Right lobe of liver (tissue), 4 donors: ENCODE measurements at regions not wholly inside any gene's neighbourhood (a gene's known extent, or its start where the extent isn't known, plus 50 kb on each side); places are given as distances from the start of the nearest gene placed in this dataset.

ENCODE experiments used
- CTCF ChIP-seq, 4 donors: fragments of 200-600 bp in 3 of 4; fragments of 450-650 bp in 1 of 4; IDR thresholded peaks; one replicate each; pipeline versions ENCODE4 v1.5.1 to v1.8.0; 2016 to 2022; ENCODE audit warnings: antibody characterized with exemption in 4 of 4, mild to moderate bottlenecking in 2 of 4
- POLR2A ChIP-seq: fragments of 450-650 bp; IDR thresholded peaks from one replicate; pipeline ENCODE4 v1.6.1; 2017; ENCODE audit warnings: antibody characterized with exemption, mild to moderate bottlenecking
- donor health status: DM: no; HTN: no; CAD: no.
- donor health status: DM: no; HTN: no; CAD: no.
- donor health status: DM: no; HTN: yes; CAD: no.

- TF ChIP-seq CTCF (IDR thresholded peaks at IDR 0.05) (no peak), POLR2A (no peak)
Measured at GRCh38 chr6:49326347-49326746, 136.7 kb downstream of the MMUT start.
